Ovary (tissue), 7 donors: ENCODE measurements at regions not wholly inside any gene's neighbourhood (a gene's known extent, or its start where the extent isn't known, plus 50 kb on each side); places are given as distances from the start of the nearest gene placed in this dataset.

Source experiments
- DNase-seq, 5 donors: peaks; one replicate each; pipeline ENCODE4 v3.0.0-alpha.2; 2019 to 2020
- H3K27ac ChIP-seq, 2 donors: fragments of 200-600 bp; one replicate each; pipeline versions ENCODE4 v1.5.1 to v1.8.0; 2019 to 2022
- H3K27me3 ChIP-seq: fragments of 200-600 bp; one replicate; pipeline ENCODE4 v1.8.0; 2022
- H3K36me3 ChIP-seq: fragments of 200-600 bp; sonication (generic); one replicate; pipeline ENCODE4 v1.5.1; 2019
- H3K4me1 ChIP-seq: one replicate; pipeline ENCODE4 v1.8.1; 2013; ENCODE audit warnings: mild to moderate bottlenecking, moderate library complexity; ENCODE audit not compliant: insufficient read depth
- H3K4me3 ChIP-seq: fragments of 200-600 bp; sonication (generic); one replicate; pipeline ENCODE4 v1.5.1; 2017
- H3K9me3 ChIP-seq, 2 donors: fragments of 200-600 bp in 1 of 2; sonication (generic) in 1 of 2; one replicate each; pipeline versions ENCODE4 v1.5.1 to v1.8.1; 2013 to 2019; ENCODE audit warnings: mild to moderate bottlenecking in 1 of 2, moderate library complexity in 1 of 2
- CTCF ChIP-seq, 3 donors: fragments of 450-650 bp in 2 of 3; fragments of 200-600 bp in 1 of 3; IDR thresholded peaks; one replicate each; pipeline versions ENCODE4 v1.5.1 to v1.8.0; 2016 to 2022; ENCODE audit warnings: antibody characterized with exemption in 3 of 3, mild to moderate bottlenecking in 1 of 3
- EP300 ChIP-seq: sonication (generic); formaldehyde crosslinking; IDR thresholded peaks from one replicate; pipeline ENCODE4 v1.6.1; 2017; ENCODE audit warnings: antibody characterized with exemption
- POLR2A ChIP-seq: fragments of 450-650 bp; IDR thresholded peaks from one replicate; pipeline ENCODE4 v1.6.1; 2017; ENCODE audit warnings: antibody characterized with exemption, mild to moderate bottlenecking, moderate library complexity
- WGBS, 3 donors: extraction: QIAGEN DNeasy Blood & Tissue Kit in 1 of 3; methylation state at CpG; one replicate each; pipeline versions ENCODE4 v1.1.5 to v1.1.7; 2013 to 2017; 5-methylcytosine and 5-hydroxymethylcytosine counted together
- intact Hi-C, 4 donors: fragments of 100-400 bp; cut with DNase I; formaldehyde crosslinking; loops; one replicate each; pipeline versions ENCODE4 v1.11.0 to v1.15.1; 2022 to 2023
- donor health status: DM: no; HTN: no; CAD: no; lungs with moderate emphysema.
- donor health status: DM: no; HTN: no; CAD: no.
- donor health status: Bipolar disorder and iron deficiency.
- donor health status: DM: no; HTN: no; CAD: no.
- donor health status: DM: yes; HTN: yes; CAD: no.

GRCh38 chrX:25068340-25068739, 52.6 kb upstream of the ARX start:
- H3K4me3 ChIP-seq = no peak overlapping the region
- H3K4me1 ChIP-seq = no peaks in the 10 kb centered on the region
- no peak for DNase-seq
- intact Hi-C loops = no loop called here
- H3K27ac ChIP-seq = no peak overlapping the region
- TF ChIP-seq EP300 = no peak
- no peak for TF ChIP-seq CTCF (IDR thresholded peaks at IDR 0.05)
- no peak for TF ChIP-seq POLR2A
- whole genome bisulfite sequencing, 3 donors = 83 to 87% (median 87%) methylated on average over 5 of the region's 5 CpGs
- no peaks in the 10 kb centered on the region for H3K36me3 ChIP-seq
- no peaks in the 10 kb centered on the region for H3K9me3 ChIP-seq
- H3K27me3 ChIP-seq = no peaks in the 10 kb centered on the region

- no peaks in the 10 kb centered on the region for H3K27me3 ChIP-seq
- intact Hi-C loops = no loop called here
- no peak for DNase-seq
Observed at GRCh38 chrX:25067271-25068172, 51.8 kb upstream of the ARX start.

GRCh38 chrX:25066131-25066530, 50.4 kb upstream of the ARX start:
- no peak overlapping the region for H3K27ac ChIP-seq
- no peaks in the 10 kb centered on the region for H3K4me1 ChIP-seq
- no peaks in the 10 kb centered on the region for H3K27me3 ChIP-seq
- 73 to 80% (median 74%) methylated on average over 3 of the region's 3 CpGs for WGBS, 3 donors
- H3K4me3 ChIP-seq = no peak overlapping the region
- no peaks in the 10 kb centered on the region for H3K36me3 ChIP-seq
- intact Hi-C loops = no loop called here
- TF ChIP-seq POLR2A = no peak
- no peaks in the 10 kb centered on the region for H3K9me3 ChIP-seq
- DNase-seq = no peak

More at GRCh38 chrX:25067271-25068172, 51.8 kb upstream of the ARX start:
- WGBS, 3 donors = 53 to 64% (median 59%) methylated on average over 4 of the region's 4 CpGs
- Histone ChIP-seq H3K4me3 (no peak overlapping the region), H3K9me3 (no peaks in the 10 kb centered on the region), H3K36me3 (no peaks in the 10 kb centered on the region), H3K27ac (no peak overlapping the region), H3K4me1 (no peaks in the 10 kb centered on the region)
- TF ChIP-seq EP300 (no peak), POLR2A (no peak), CTCF (IDR thresholded peaks at IDR 0.05) (no peak)
